H1 (cell line): ENCODE measurements at regions not wholly inside any gene's neighbourhood (a gene's known extent, or its start where the extent isn't known, plus 50 kb on each side); places are given as distances from the start of the nearest gene placed in this dataset.

Source experiments
- CTCF ChIA-PET: fragments of 300-600 bp; sonication (Branson Sonifier 250); formaldehyde crosslinking; loops from one replicate; lab custom pipeline; 2021; ENCODE audit not compliant: partially characterized antibody; lab: Charles Lee
- POLR2A ChIA-PET: fragments of 300-600 bp; sonication (Branson Sonifier 250); formaldehyde crosslinking; loops from one replicate; lab custom pipeline; 2021; ENCODE audit warnings: inconsistent platforms; ENCODE audit not compliant: partially characterized antibody; lab: Charles Lee
- DNase-seq, 2 experiments: peaks; one replicate each; pipeline versions ENCODE4 v3.0.0 to v3.0.0-alpha.2; 2010 to 2022; ENCODE audit warnings: low spot score in 2 of 2, low read depth in 1 of 2, mixed read lengths in 1 of 2
- FAIRE-seq: peaks from 2 replicates; lab custom pipeline; 2011; peaks lifted over from hg19 to GRCh38; lab: Jason Lieb, UNC
- H2AFZ ChIP-seq: 2 replicates; pipeline ENCODE4 v1.8.1; 2012; ENCODE audit warnings: low read length, inconsistent platforms
- H2AK5ac ChIP-seq: 2 replicates; pipeline ENCODE4 v1.6.1; 2013; ENCODE audit warnings: low read depth, low read length
- H2BK120ac ChIP-seq: replicated peaks from 2 replicates; pipeline ENCODE3; 2013; ENCODE audit warnings: low read depth, low read length, inconsistent platforms
- H2BK12ac ChIP-seq: 2 replicates; pipeline ENCODE4 v1.6.1; 2013; ENCODE audit warnings: low read depth, low read length
- H2BK15ac ChIP-seq: 2 replicates; pipeline ENCODE4 v1.6.1; 2013; ENCODE audit warnings: low read length
- H2BK20ac ChIP-seq: 2 replicates; pipeline ENCODE4 v1.6.1; 2013; ENCODE audit warnings: low read length
- H2BK5ac ChIP-seq: 2 replicates; pipeline ENCODE4 v1.6.1; 2013; ENCODE audit warnings: low read depth, low read length
- H3K14ac ChIP-seq: 2 replicates; pipeline ENCODE4 v1.6.1; 2013; ENCODE audit warnings: inconsistent platforms; ENCODE audit not compliant: insufficient read length
- H3K18ac ChIP-seq: 2 replicates; pipeline ENCODE4 v1.6.1; 2013; ENCODE audit warnings: low read length; ENCODE audit errors: extremely low read depth
- H3K23ac ChIP-seq: 2 replicates; pipeline ENCODE4 v1.6.1; 2013; ENCODE audit warnings: inconsistent platforms; ENCODE audit not compliant: insufficient read length
- H3K23me2 ChIP-seq: 2 replicates; pipeline ENCODE4 v1.6.1; 2013; ENCODE audit warnings: low read depth, low read length
- H3K27ac ChIP-seq: 2 replicates; pipeline ENCODE4 v1.6.1; 2011; ENCODE audit warnings: low read depth, low read length, inconsistent platforms
- H3K27me3 ChIP-seq, 4 experiments: replicated peaks in 1 of 4; 1 replicate in 1 of 4; 2 replicates in 3 of 4; pipeline versions ENCODE4 v1.6.1 to v1.8.1; 2011 to 2013; ENCODE audit warnings: low read length in 3 of 4, mild to moderate bottlenecking in 3 of 4, inconsistent platforms in 2 of 4, mixed read lengths in 2 of 4, moderate library complexity in 1 of 4; ENCODE audit not compliant: control insufficient read depth in 3 of 4, insufficient read depth in 3 of 4; ENCODE audit errors: extremely low read depth in 1 of 4
- H3K36me3 ChIP-seq, 4 experiments: 2 replicates each; pipeline versions ENCODE4 v1.6.1 to v1.8.1; 2011 to 2013; ENCODE audit warnings: mild to moderate bottlenecking in 4 of 4, low read length in 3 of 4, moderate library complexity in 2 of 4, control low read depth in 1 of 4, inconsistent platforms in 1 of 4; ENCODE audit not compliant: insufficient read depth in 4 of 4, control insufficient read depth in 2 of 4
- H3K4ac ChIP-seq: replicated peaks from 2 replicates; pipeline ENCODE3; 2013; ENCODE audit warnings: low read length, low read depth, mixed read lengths, inconsistent platforms; ENCODE audit not compliant: insufficient read length
- H3K4me1 ChIP-seq, 4 experiments: replicated peaks in 1 of 4; 1 replicate in 1 of 4; 2 replicates in 3 of 4; pipeline versions ENCODE4 v1.6.1 to v1.8.1; 2011 to 2013; ENCODE audit warnings: low read length in 3 of 4, inconsistent platforms in 2 of 4, mixed read lengths in 1 of 4; ENCODE audit not compliant: insufficient read depth in 4 of 4, control insufficient read depth in 3 of 4
- H3K4me2 ChIP-seq, 2 experiments: 2 replicates each; pipeline versions ENCODE4 v1.6.1 to v1.8.1; 2011 to 2013; ENCODE audit warnings: low read depth in 2 of 2, low read length in 2 of 2, control low read depth in 1 of 2, inconsistent platforms in 1 of 2, mild to moderate bottlenecking in 1 of 2; ENCODE audit not compliant: insufficient read depth in 1 of 2
- H3K4me3 ChIP-seq, 4 experiments: fragments of 200-600, 300-600 bp in 1 of 4; sonication (generic), shearing (Covaris generic), sonication (Bioruptor Twin) in 1 of 4; 2 replicates each; pipeline versions ENCODE4 v1.5.1 to v1.8.1; 2011 to 2016; ENCODE audit warnings: low read length in 4 of 4, low read depth in 3 of 4, control low read depth in 2 of 4, inconsistent platforms in 2 of 4, mild to moderate bottlenecking in 2 of 4, mixed read lengths in 1 of 4, moderate library complexity in 1 of 4; ENCODE audit not compliant: insufficient read depth in 2 of 4; ENCODE audit errors: extremely low read depth in 1 of 4
- H3K56ac ChIP-seq: replicated peaks from 2 replicates; pipeline ENCODE3; 2013; ENCODE audit warnings: low read depth, mild to moderate bottlenecking, mixed read lengths, low read length, inconsistent platforms; ENCODE audit not compliant: insufficient read length
- H3K79me1 ChIP-seq: 2 replicates; pipeline ENCODE4 v1.6.1; 2013; ENCODE audit warnings: low read depth, low read length, control low read depth
- H3K79me2 ChIP-seq, 2 experiments: 2 replicates each; pipeline versions ENCODE4 v1.6.1 to v1.8.1; 2012 to 2013; ENCODE audit warnings: low read length in 2 of 2, mild to moderate bottlenecking in 2 of 2, inconsistent platforms in 1 of 2; ENCODE audit not compliant: insufficient read depth in 2 of 2, control insufficient read depth in 1 of 2
- H3K9ac ChIP-seq, 4 experiments: replicated peaks in 1 of 4; 1 replicate in 1 of 4; 2 replicates in 3 of 4; pipeline versions ENCODE4 v1.6.1 to v1.8.1; 2011 to 2013; ENCODE audit warnings: low read depth in 3 of 4, low read length in 3 of 4, control low read depth in 2 of 4, mild to moderate bottlenecking in 2 of 4, moderate library complexity in 2 of 4, inconsistent platforms in 1 of 4; ENCODE audit errors: extremely low read depth in 1 of 4
- H3K9me3 ChIP-seq, 2 experiments: 2 replicates each; pipeline versions ENCODE4 v1.6.1 to v1.8.1; 2012 to 2013; ENCODE audit warnings: mild to moderate bottlenecking in 2 of 2, moderate library complexity in 2 of 2, control low read depth in 1 of 2, inconsistent platforms in 1 of 2, low read depth in 1 of 2, low read length in 1 of 2, mixed read lengths in 1 of 2; ENCODE audit not compliant: insufficient read depth in 2 of 2
- H4K20me1 ChIP-seq, 2 experiments: replicated peaks in 1 of 2; 2 replicates each; pipeline versions ENCODE3 to v1.8.1; 2011 to 2013; ENCODE audit warnings: inconsistent platforms in 2 of 2, low read length in 2 of 2, mild to moderate bottlenecking in 1 of 2; ENCODE audit not compliant: insufficient read depth in 2 of 2, control insufficient read depth in 1 of 2
- H4K5ac ChIP-seq: 2 replicates; pipeline ENCODE4 v1.6.1; 2013; ENCODE audit warnings: low read length, low read depth, mixed read lengths, inconsistent platforms; ENCODE audit not compliant: insufficient read length
- H4K8ac ChIP-seq: 2 replicates; pipeline ENCODE4 v1.8.0; 2013; ENCODE audit warnings: mild to moderate bottlenecking, moderate library complexity, low read length, inconsistent platforms; ENCODE audit not compliant: insufficient read depth; ENCODE audit errors: extremely low read depth
- H4K91ac ChIP-seq: replicated peaks from 2 replicates; pipeline ENCODE3; 2013; ENCODE audit warnings: low read length, mixed read lengths, inconsistent platforms; ENCODE audit not compliant: insufficient read length
- CBX5 ChIP-seq: fragments of 300-800, 300-1000 bp; sonication (generic); IDR thresholded peaks from 2 replicates; pipeline ENCODE4 v1.7.1; 2016; ENCODE audit warnings: antibody characterized with exemption, low read length, low read depth
- EZH2 ChIP-seq: fragments of 200-600 bp; sonication (generic); IDR thresholded peaks from 2 replicates; pipeline ENCODE4 v1.7.1; 2012; ENCODE audit warnings: low read depth, mild to moderate bottlenecking, moderate library complexity, low read length, inconsistent platforms; ENCODE audit not compliant: severe bottlenecking
- JUND ChIP-seq: IDR thresholded peaks from 2 replicates; pipeline ENCODE4 v1.6.1; 2011; ENCODE audit warnings: mild to moderate bottlenecking, improper control_type of control experiment, low read length
- KDM4A ChIP-seq: IDR thresholded peaks from one replicate; pipeline ENCODE4 v1.7.1; 2012; ENCODE audit warnings: low read depth, mild to moderate bottlenecking, moderate library complexity, low read length, inconsistent platforms; ENCODE audit not compliant: severe bottlenecking
- NRF1 ChIP-seq: IDR thresholded peaks from 2 replicates; pipeline ENCODE4 v1.6.1; 2011; ENCODE audit warnings: mild to moderate bottlenecking, low read depth, low read length, improper control_type of control experiment
- RAD21 ChIP-seq, 2 experiments: IDR thresholded peaks in 1 of 2; conservative IDR thresholded peaks in 1 of 2; 2 replicates each; pipeline ENCODE4 v1.6.1; 2011; ENCODE audit warnings: low read depth in 2 of 2, low read length in 2 of 2, improper control_type of control experiment in 1 of 2, inconsistent platforms in 1 of 2, mild to moderate bottlenecking in 1 of 2, moderate library complexity in 1 of 2
- RBBP5 ChIP-seq: IDR thresholded peaks from 2 replicates; pipeline ENCODE4 v1.7.1; 2012; ENCODE audit warnings: low read depth, mild to moderate bottlenecking, inconsistent platforms, low read length, moderate library complexity, borderline replicate concordance
- TAF1 ChIP-seq: IDR thresholded peaks from 2 replicates; pipeline ENCODE4 v1.6.1; 2011; ENCODE audit warnings: mild to moderate bottlenecking, low read depth, low read length
- TCF12 ChIP-seq: IDR thresholded peaks from 2 replicates; pipeline ENCODE4 v1.6.1; 2011; ENCODE audit warnings: low read depth, mild to moderate bottlenecking, low read length
- WGBS, 2 experiments: shearing (Covaris generic) in 1 of 2; methylation state at CpG; one replicate each; pipeline versions ENCODE4 v1.1.6 to v1.1.7; 2013 to 2015; ENCODE audit warnings: low lambda C conversion rate in 2 of 2, mixed read lengths in 2 of 2, inconsistent platforms in 1 of 2, low coverage in 1 of 2, missing lambda C conversion rate in 1 of 2; ENCODE audit not compliant: insufficient replicate concordance in 2 of 2, insufficient coverage in 1 of 2, insufficient read length in 1 of 2; ENCODE audit errors: extremely low coverage in 1 of 2, missing lambda C conversion rate in 1 of 2; 5-methylcytosine and 5-hydroxymethylcytosine counted together

GRCh38 chr16:51831595-51832367 lies 680.7 kb upstream of the SALL1 start:
- CTCF ChIA-PET: interaction anchor here (1.5 to 2.6 kb wide), 3 partner anchors 10 to 140 kb away, joined by 5 to 14 read pairs (median 6); no protein-coding TSS in a partner anchor

More at GRCh38 chr16:51831595-51832367, 680.7 kb upstream of the SALL1 start:
- H4K5ac ChIP-seq: no peak overlapping the region
- H3K14ac ChIP-seq: no peak overlapping the region
- 0 out of 2 replicates have a peak overlapping the region, but pooled peaks have one; percentile 65 for H2AFZ ChIP-seq
- no peak overlapping the region for H2BK12ac ChIP-seq
- no peak overlapping the region for H3K4me3 ChIP-seq
- FAIRE-seq (no peak), DNase-seq (no peak)
- no peak overlapping the region for H2BK5ac ChIP-seq
- no peak overlapping the region for H3K18ac ChIP-seq
- H2BK15ac ChIP-seq: no peak overlapping the region
- H3K4ac ChIP-seq: no peak overlapping the region
- 74% methylated on average over 6 of the region's 6 CpGs; no CpG with 5 or more reads in 1 of the 2 experiments for WGBS, 2 experiments
- H3K36me3 ChIP-seq: no peaks in the 10 kb centered on the region
- no peak overlapping the region for H3K4me2 ChIP-seq
- H3K56ac ChIP-seq: no peak overlapping the region
- no peak overlapping the region for H4K8ac ChIP-seq
- no peak overlapping the region for H4K91ac ChIP-seq
- H3K79me2 ChIP-seq: no peaks in the 10 kb centered on the region
- H3K23me2 ChIP-seq: no peaks in the 10 kb centered on the region
- no peak overlapping the region for H3K23ac ChIP-seq
- 0 out of 4 replicates have a peak, but pooled peaks cover 0 to 3% of the 10 kb centered on the region in 2 experiments for H3K9me3 ChIP-seq
- H3K4me1 ChIP-seq: 0 out of 7 replicates have a peak, but pooled peaks cover 0 to 2% (median 0%) of the 10 kb centered on the region in 4 experiments
- H2BK20ac ChIP-seq: no peak overlapping the region
- no peaks in the 10 kb centered on the region for H4K20me1 ChIP-seq
- H3K79me1 ChIP-seq: no peaks in the 10 kb centered on the region
- no peak overlapping the region for H2AK5ac ChIP-seq
- TF ChIP-seq RAD21 (IDR thresholded peaks at IDR 0.05 in 1 of 2, conservative IDR thresholded peaks at IDR 0.05 in 1 of 2; ENCODE audit: low read depth in 2 of 2, low read length in 2 of 2) (no peak), JUND (no peak), TCF12 (no peak), EZH2 (no peak), RBBP5 (no peak), KDM4A (no peak), TAF1 (no peak), CBX5 (no peak), NRF1 (no peak)
- H3K27ac ChIP-seq: no peak overlapping the region
- H2BK120ac ChIP-seq: no peak overlapping the region
- POLR2A ChIA-PET: no interaction called here
- no peaks in the 10 kb centered on the region for H3K27me3 ChIP-seq
- H3K9ac ChIP-seq: no peak overlapping the region
